ENCODE measurements at regions not wholly inside any gene's neighbourhood (a gene's known extent, or its start where the extent isn't known, plus 50 kb on each side); places are given as distances from the start of the nearest gene placed in this dataset.

DNA sequence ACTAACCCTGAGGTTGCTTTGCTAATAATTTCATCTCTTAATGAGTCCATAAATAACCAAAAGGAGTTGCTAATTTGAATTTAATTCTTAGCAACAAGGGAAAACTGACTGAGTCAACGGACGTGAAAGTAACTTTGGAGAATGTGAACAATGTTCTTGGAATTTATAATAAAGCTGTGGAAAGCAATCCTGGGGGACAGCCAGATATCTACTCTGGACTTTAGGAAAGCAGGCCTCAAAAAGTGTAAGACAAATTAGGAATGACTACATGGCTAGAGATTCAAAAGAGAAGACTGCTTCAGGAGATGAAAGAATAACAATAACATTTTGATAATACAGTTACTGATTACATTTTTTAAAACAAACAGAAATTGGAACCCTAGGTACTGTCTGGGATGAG is 318.4 kb upstream of the COL8A1 start:
- no peaks in the 10 kb centered on the region for H3K27me3 ChIP-seq (ENCODE audit: control insufficient read depth in 3 of 3, insufficient read depth in 3 of 3, low read depth in 1 of 3, low read length in 3 of 3)
- H2AFZ ChIP-seq (ENCODE audit: low read length): no peak overlapping the region
- WGBS, 2 donors (ENCODE audit: extremely low coverage in 2 of 2, insufficient read length in 2 of 2, insufficient replicate concordance in 1 of 2): no CpG with 5 or more reads among the region's 2 CpGs
- no peak overlapping the region for H3K27ac ChIP-seq (replicated peaks; ENCODE audit: low read length)
- no peaks in the 10 kb centered on the region for H3K79me1 ChIP-seq (ENCODE audit: low read depth, low read length)
- no peak overlapping the region for H3K14ac ChIP-seq (ENCODE audit: low read length)
- H2BK120ac ChIP-seq (ENCODE audit: low read depth, low read length): no peak overlapping the region
- H3K9ac ChIP-seq (ENCODE audit: low read depth, low read length, poor library complexity): no peak overlapping the region
- no peak overlapping the region for H2BK12ac ChIP-seq (ENCODE audit: low read length)
- no peak overlapping the region for H3K4me2 ChIP-seq (ENCODE audit: insufficient read depth, low read length, poor library complexity, severe bottlenecking)
- no peak overlapping the region for H3K4ac ChIP-seq (ENCODE audit: low read length)
- H4K8ac ChIP-seq (ENCODE audit: low read depth, low read length): no peak overlapping the region
- no peak overlapping the region for H2AK5ac ChIP-seq (ENCODE audit: low read depth, low read length)
- H3K9me3 ChIP-seq (replicated peaks in 1 of 2; ENCODE audit: control insufficient read depth in 2 of 2, insufficient read depth in 1 of 2, low read depth in 1 of 2, low read length in 2 of 2): no peaks in the 10 kb centered on the region
- H3K4me3 ChIP-seq (ENCODE audit: low read length in 2 of 2): no peak overlapping the region
- no peak overlapping the region for H2BK5ac ChIP-seq (ENCODE audit: low read length)
- no peak overlapping the region for H3K18ac ChIP-seq (ENCODE audit: low read length)
- H3K4me1 ChIP-seq (ENCODE audit: control insufficient read depth in 2 of 2, insufficient read depth in 1 of 2, low read depth in 1 of 2, low read length in 2 of 2): no peaks in the 10 kb centered on the region
- no peak for DNase-seq (ENCODE audit: low spot score)
- no peak overlapping the region for H4K91ac ChIP-seq (ENCODE audit: low read depth, low read length, poor library complexity)
- H3K23ac ChIP-seq (ENCODE audit: low read depth, low read length, poor library complexity): no peak overlapping the region
- H2BK15ac ChIP-seq (ENCODE audit: low read length): no peak overlapping the region
- H3K36me3 ChIP-seq (replicated peaks in 1 of 2; ENCODE audit: control insufficient read depth in 2 of 2, insufficient read depth in 2 of 2, low read length in 2 of 2): no peaks in the 10 kb centered on the region

DNA sequence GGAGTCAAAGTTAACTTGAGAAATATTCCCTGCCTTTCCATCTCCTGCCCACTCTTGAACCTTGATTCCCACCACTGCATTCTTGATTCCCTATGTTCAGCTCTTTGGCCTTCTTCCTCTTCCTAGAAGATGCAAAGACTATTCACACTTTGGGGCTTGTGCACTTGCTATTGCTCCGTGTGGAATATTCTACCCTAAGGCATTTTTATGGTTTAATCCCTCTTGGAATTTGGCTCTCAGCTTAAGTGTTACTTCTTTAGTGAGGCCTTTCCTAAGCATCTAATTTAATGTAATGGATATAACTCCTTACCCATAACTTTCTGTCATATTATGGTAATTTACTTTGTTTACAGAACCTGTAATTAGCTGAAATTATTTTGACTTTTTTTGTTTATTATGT is 318.9 kb upstream of the COL8A1 start:
- H3K27me3 ChIP-seq (ENCODE audit: control insufficient read depth in 3 of 3, insufficient read depth in 3 of 3, low read depth in 1 of 3, low read length in 3 of 3): no peaks in the 10 kb centered on the region
- H4K91ac ChIP-seq (ENCODE audit: low read depth, low read length, poor library complexity): no peak overlapping the region
- H2BK120ac ChIP-seq (ENCODE audit: low read depth, low read length): no peak overlapping the region
- no peak overlapping the region for H2BK12ac ChIP-seq (ENCODE audit: low read length)
- H3K14ac ChIP-seq (ENCODE audit: low read length): no peak overlapping the region
- H2AFZ ChIP-seq (ENCODE audit: low read length): no peak overlapping the region
- no peak overlapping the region for H2BK5ac ChIP-seq (ENCODE audit: low read length)
- H2AK5ac ChIP-seq (ENCODE audit: low read depth, low read length): no peak overlapping the region
- no peak overlapping the region for H3K4me2 ChIP-seq (ENCODE audit: insufficient read depth, low read length, poor library complexity, severe bottlenecking)
- H3K79me1 ChIP-seq (ENCODE audit: low read depth, low read length): no peaks in the 10 kb centered on the region
- no peaks in the 10 kb centered on the region for H3K4me1 ChIP-seq (ENCODE audit: control insufficient read depth in 2 of 2, insufficient read depth in 1 of 2, low read depth in 1 of 2, low read length in 2 of 2)
- no peaks in the 10 kb centered on the region for H3K9me3 ChIP-seq (replicated peaks in 1 of 2; ENCODE audit: control insufficient read depth in 2 of 2, insufficient read depth in 1 of 2, low read depth in 1 of 2, low read length in 2 of 2)
- H3K18ac ChIP-seq (ENCODE audit: low read length): no peak overlapping the region
- H2BK15ac ChIP-seq (ENCODE audit: low read length): no peak overlapping the region
- WGBS, 2 donors (ENCODE audit: extremely low coverage in 2 of 2, insufficient read length in 2 of 2, insufficient replicate concordance in 1 of 2): no CpG with 5 or more reads among the region's 1 CpG
- no peak overlapping the region for H3K4ac ChIP-seq (ENCODE audit: low read length)
- H3K27ac ChIP-seq (replicated peaks; ENCODE audit: low read length): no peak overlapping the region
- H3K36me3 ChIP-seq (replicated peaks in 1 of 2; ENCODE audit: control insufficient read depth in 2 of 2, insufficient read depth in 2 of 2, low read length in 2 of 2): no peaks in the 10 kb centered on the region
- DNase-seq (ENCODE audit: low spot score): no peak
- H3K9ac ChIP-seq (ENCODE audit: low read depth, low read length, poor library complexity): no peak overlapping the region
- H3K4me3 ChIP-seq (ENCODE audit: low read length in 2 of 2): no peak overlapping the region
- no peak overlapping the region for H4K8ac ChIP-seq (ENCODE audit: low read depth, low read length)
- no peak overlapping the region for H3K23ac ChIP-seq (ENCODE audit: low read depth, low read length, poor library complexity)

DNA sequence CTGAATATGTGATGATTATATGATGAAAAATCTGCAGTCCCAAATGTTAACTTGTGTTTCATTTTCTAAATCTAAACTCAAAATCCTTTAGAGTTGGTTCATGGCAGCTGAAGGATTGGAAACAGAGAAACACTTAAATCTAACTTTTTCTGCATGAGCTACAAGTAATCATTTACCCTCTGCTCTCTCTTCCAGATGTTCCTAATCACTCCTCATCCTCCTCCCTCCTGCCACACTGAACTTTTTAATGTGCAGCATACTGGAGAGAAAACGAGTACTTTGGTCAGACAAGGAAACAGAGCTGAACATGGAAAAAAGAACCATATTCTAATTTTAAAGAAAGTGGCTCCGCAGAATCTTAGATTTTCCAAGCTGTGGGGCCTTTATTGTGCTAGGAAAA is 321.2 kb upstream of the COL8A1 start:
- Histone ChIP-seq H3K14ac (ENCODE audit: low read length) (no peak overlapping the region), H4K8ac (ENCODE audit: low read depth, low read length) (no peak overlapping the region), H3K79me1 (ENCODE audit: low read depth, low read length) (no peaks in the 10 kb centered on the region), H3K9ac (ENCODE audit: low read depth, low read length, poor library complexity) (no peak overlapping the region), H3K23ac (ENCODE audit: low read depth, low read length, poor library complexity) (no peak overlapping the region), H2AK5ac (ENCODE audit: low read depth, low read length) (no peak overlapping the region), H3K4me2 (ENCODE audit: insufficient read depth, low read length, poor library complexity, severe bottlenecking) (no peak overlapping the region), H3K4ac (ENCODE audit: low read length) (no peak overlapping the region), H3K27me3 (ENCODE audit: control insufficient read depth in 3 of 3, insufficient read depth in 3 of 3, low read depth in 1 of 3, low read length in 3 of 3) (no peaks in the 10 kb centered on the region), H3K27ac (replicated peaks; ENCODE audit: low read length) (no peak overlapping the region), H3K4me3 (ENCODE audit: low read length in 2 of 2) (no peak overlapping the region), H2BK12ac (ENCODE audit: low read length) (no peak overlapping the region), H4K91ac (ENCODE audit: low read depth, low read length, poor library complexity) (no peak overlapping the region), H2BK15ac (ENCODE audit: low read length) (no peak overlapping the region), H2BK120ac (ENCODE audit: low read depth, low read length) (no peak overlapping the region), H2BK5ac (ENCODE audit: low read length) (no peak overlapping the region), H2AFZ (ENCODE audit: low read length) (no peak overlapping the region), H3K4me1 (ENCODE audit: control insufficient read depth in 2 of 2, insufficient read depth in 1 of 2, low read depth in 1 of 2, low read length in 2 of 2) (no peaks in the 10 kb centered on the region), H3K9me3 (replicated peaks in 1 of 2; ENCODE audit: control insufficient read depth in 2 of 2, insufficient read depth in 1 of 2, low read depth in 1 of 2, low read length in 2 of 2) (no peaks in the 10 kb centered on the region), H3K36me3 (replicated peaks in 1 of 2; ENCODE audit: control insufficient read depth in 2 of 2, insufficient read depth in 2 of 2, low read length in 2 of 2) (no peaks in the 10 kb centered on the region), H3K18ac (ENCODE audit: low read length) (no peak overlapping the region)
- DNase-seq (ENCODE audit: low spot score): no peak
- WGBS, 2 donors (ENCODE audit: extremely low coverage in 2 of 2, insufficient read length in 2 of 2, insufficient replicate concordance in 1 of 2): no CpG with 5 or more reads among the region's 2 CpGs

DNA sequence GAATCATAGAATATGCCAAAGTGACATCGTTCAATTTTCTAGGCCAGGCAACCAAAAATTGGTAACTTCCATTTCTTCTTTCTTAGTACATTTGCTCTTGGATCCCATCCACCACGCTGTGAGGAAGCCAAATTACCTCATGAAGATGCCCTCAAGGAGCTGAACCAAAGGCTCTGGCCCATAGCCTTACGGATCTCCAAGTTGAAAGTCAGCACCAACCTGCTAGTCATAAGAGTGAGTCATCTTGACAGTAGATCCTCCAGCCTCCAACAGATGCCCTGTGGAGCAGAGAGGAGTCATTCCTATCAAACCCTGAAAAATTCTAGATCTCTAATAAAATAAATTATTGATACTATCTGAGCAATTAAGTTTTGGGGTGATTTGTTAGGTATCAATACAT is 322.5 kb upstream of the COL8A1 start:
- no peak for DNase-seq (ENCODE audit: low spot score)
- H2BK120ac ChIP-seq (ENCODE audit: low read depth, low read length): no peak overlapping the region
- no peak overlapping the region for H3K18ac ChIP-seq (ENCODE audit: low read length)
- H4K8ac ChIP-seq (ENCODE audit: low read depth, low read length): no peak overlapping the region
- no peaks in the 10 kb centered on the region for H3K4me1 ChIP-seq (ENCODE audit: control insufficient read depth in 2 of 2, insufficient read depth in 1 of 2, low read depth in 1 of 2, low read length in 2 of 2)
- H3K36me3 ChIP-seq (replicated peaks in 1 of 2; ENCODE audit: control insufficient read depth in 2 of 2, insufficient read depth in 2 of 2, low read length in 2 of 2): no peaks in the 10 kb centered on the region
- no peak overlapping the region for H2BK5ac ChIP-seq (ENCODE audit: low read length)
- no peak overlapping the region for H2AK5ac ChIP-seq (ENCODE audit: low read depth, low read length)
- no peaks in the 10 kb centered on the region for H3K79me1 ChIP-seq (ENCODE audit: low read depth, low read length)
- no peak overlapping the region for H2BK15ac ChIP-seq (ENCODE audit: low read length)
- H3K27ac ChIP-seq (replicated peaks; ENCODE audit: low read length): no peak overlapping the region
- H3K4me3 ChIP-seq (ENCODE audit: low read length in 2 of 2): no peak overlapping the region
- H3K9me3 ChIP-seq (replicated peaks in 1 of 2; ENCODE audit: control insufficient read depth in 2 of 2, insufficient read depth in 1 of 2, low read depth in 1 of 2, low read length in 2 of 2): no peaks in the 10 kb centered on the region
- H3K27me3 ChIP-seq (ENCODE audit: control insufficient read depth in 3 of 3, insufficient read depth in 3 of 3, low read depth in 1 of 3, low read length in 3 of 3): no peaks in the 10 kb centered on the region
- no CpG with 5 or more reads among the region's 3 CpGs for WGBS, 2 donors (ENCODE audit: extremely low coverage in 2 of 2, insufficient read length in 2 of 2, insufficient replicate concordance in 1 of 2)
- H3K14ac ChIP-seq (ENCODE audit: low read length): no peak overlapping the region
- no peak overlapping the region for H2BK12ac ChIP-seq (ENCODE audit: low read length)
- H3K9ac ChIP-seq (ENCODE audit: low read depth, low read length, poor library complexity): no peak overlapping the region
- no peak overlapping the region for H2AFZ ChIP-seq (ENCODE audit: low read length)
- H4K91ac ChIP-seq (ENCODE audit: low read depth, low read length, poor library complexity): no peak overlapping the region
- no peak overlapping the region for H3K23ac ChIP-seq (ENCODE audit: low read depth, low read length, poor library complexity)
- no peak overlapping the region for H3K4me2 ChIP-seq (ENCODE audit: insufficient read depth, low read length, poor library complexity, severe bottlenecking)
- no peak overlapping the region for H3K4ac ChIP-seq (ENCODE audit: low read length)
